Naive thymus-derived CD4-positive, alpha-beta T cell (primary cell): ENCODE measurements at regions not wholly inside any gene's neighbourhood (a gene's known extent, or its start where the extent isn't known, plus 50 kb on each side); places are given as distances from the start of the nearest gene placed in this dataset.

Source experiments
- ATAC-seq: fragments of 150-1000 bp; cut with Tn5 transposase; 2 replicates; pipeline ENCODE4 v1.10.0; 2021; ENCODE audit warnings: mild to moderate bottlenecking, moderate library complexity
- CTCF ChIA-PET: fragments of 350-600 bp; sonication (Branson Sonifier 250); formaldehyde crosslinking; loops from one replicate; lab custom pipeline; 2021; ENCODE audit warnings: antibody characterized with exemption; lab: Charles Lee
- POLR2A ChIA-PET: fragments of 350-600 bp; sonication (Branson Sonifier 250); formaldehyde crosslinking; loops from one replicate; lab custom pipeline; 2021; ENCODE audit warnings: antibody characterized with exemption, inconsistent platforms; lab: Charles Lee
- DNase-seq, 9 donors: peaks; one replicate each; pipeline versions ENCODE4 v3.0.0 to v3.0.0-alpha.2; 2020 to 2022; ENCODE audit warnings: mixed read lengths in 1 of 9
- H3K27ac ChIP-seq: one replicate; pipeline ENCODE4 v1.7.0; 2013; ENCODE audit warnings: mild to moderate bottlenecking, low read depth, low read length, moderate library complexity
- H3K27me3 ChIP-seq, 2 donors: one replicate each; pipeline ENCODE4 v1.7.0; 2013; ENCODE audit warnings: low read length in 2 of 2, mild to moderate bottlenecking in 2 of 2, moderate library complexity in 2 of 2; ENCODE audit not compliant: control insufficient read depth in 2 of 2, insufficient read depth in 2 of 2
- H3K36me3 ChIP-seq, 3 experiments: 1 replicate in 2 of 3; 2 replicates in 1 of 3; pipeline ENCODE4 v1.7.0; 2013; ENCODE audit warnings: low read length in 3 of 3, mild to moderate bottlenecking in 3 of 3, moderate library complexity in 1 of 3; ENCODE audit not compliant: insufficient read depth in 3 of 3, control insufficient read depth in 2 of 3
- H3K4me1 ChIP-seq, 2 donors: one replicate each; pipeline ENCODE4 v1.7.0; 2013; ENCODE audit warnings: low read length in 2 of 2, mild to moderate bottlenecking in 2 of 2, moderate library complexity in 1 of 2; ENCODE audit not compliant: control insufficient read depth in 2 of 2, insufficient read depth in 2 of 2
- H3K4me3 ChIP-seq: 2 replicates; pipeline ENCODE4 v1.7.0; 2013; ENCODE audit warnings: mild to moderate bottlenecking, low read length
- H3K9me3 ChIP-seq, 3 experiments: 1 replicate in 2 of 3; 2 replicates in 1 of 3; pipeline ENCODE4 v1.7.0; 2013; ENCODE audit warnings: low read length in 3 of 3; ENCODE audit not compliant: control insufficient read depth in 2 of 3
- H3K27ac Mint-ChIP-seq, 9 donors: one replicate each; pipeline ENCODE4 v1.8.0; 2020 to 2022; ENCODE audit warnings: mixed read lengths in 9 of 9, mild to moderate bottlenecking in 8 of 9, moderate library complexity in 5 of 9, inconsistent platforms in 2 of 9
- H3K27me3 Mint-ChIP-seq, 5 donors: one replicate each; pipeline ENCODE4 v1.8.0; 2021 to 2022; ENCODE audit warnings: mixed read lengths in 5 of 5, mild to moderate bottlenecking in 1 of 5
- H3K36me3 Mint-ChIP-seq, 5 donors: one replicate each; pipeline ENCODE4 v1.8.0; 2020 to 2022; ENCODE audit warnings: mixed read lengths in 5 of 5, mild to moderate bottlenecking in 3 of 5, inconsistent platforms in 1 of 5
- H3K4me1 Mint-ChIP-seq, 7 donors: one replicate each; pipeline ENCODE4 v1.8.0; 2020 to 2022; ENCODE audit warnings: mixed read lengths in 7 of 7, mild to moderate bottlenecking in 3 of 7, inconsistent platforms in 1 of 7
- H3K4me3 Mint-ChIP-seq, 10 donors: one replicate each; pipeline ENCODE4 v1.8.0; 2020 to 2022; ENCODE audit warnings: mild to moderate bottlenecking in 10 of 10, mixed read lengths in 10 of 10, moderate library complexity in 6 of 10, inconsistent platforms in 2 of 10
- H3K9me3 Mint-ChIP-seq, 11 donors: one replicate each; pipeline ENCODE4 v1.8.0; 2020 to 2022; ENCODE audit warnings: mixed read lengths in 11 of 11, mild to moderate bottlenecking in 4 of 11, inconsistent platforms in 1 of 11, moderate library complexity in 1 of 11
- intact Hi-C, 2 donors: fragments of 100-400 bp; cut with micrococcal nuclease; formaldehyde crosslinking; loops; one replicate each; pipeline ENCODE4 v1.15.1; 2023

DNA sequence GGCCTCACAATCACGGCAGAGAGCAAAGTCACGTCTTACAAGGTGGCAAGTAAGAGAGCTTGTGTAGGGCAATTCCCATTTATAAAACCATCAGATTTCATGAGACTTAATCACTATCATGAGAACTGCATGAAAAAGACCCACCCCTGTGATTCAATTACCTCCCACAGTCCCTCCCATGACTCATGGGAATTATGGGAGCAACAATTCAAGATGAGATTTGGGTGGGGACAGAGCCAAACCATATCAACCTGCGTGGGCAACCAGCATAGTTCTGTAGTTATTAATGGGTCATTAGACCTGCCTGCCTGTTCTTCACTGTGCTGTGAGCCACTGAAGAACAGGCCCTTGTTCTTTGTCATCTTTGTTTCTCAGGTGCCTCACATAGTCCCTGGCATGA lies 593.7 kb upstream of the BOD1L1 start:
- ATAC-seq (no peak), DNase-seq (no peak)
- H3K27ac ChIP-seq = no peak overlapping the region
- Mint-ChIP-seq H3K4me1 (peaks cover 0 to 2% (median 0%) of the 10 kb centered on the region in 7 donors), H3K36me3 (no peaks in the 10 kb centered on the region), H3K9me3 (peaks cover 0 to 3% (median 0%) of the 10 kb centered on the region in 11 donors), H3K27me3 (peaks cover 0 to 2% (median 0%) of the 10 kb centered on the region in 5 donors), H3K4me3 (no peak overlapping the region), H3K27ac (no peak overlapping the region)
- intact Hi-C loops = no loop called here
- ChIA-PET POLR2A (no interaction called here), CTCF (no interaction called here)
- no peaks in the 10 kb centered on the region for H3K4me1 ChIP-seq
- H3K27me3 ChIP-seq = no peaks in the 10 kb centered on the region
- no peaks in the 10 kb centered on the region for H3K36me3 ChIP-seq
- no peaks in the 10 kb centered on the region for H3K9me3 ChIP-seq
- H3K4me3 ChIP-seq = no peak overlapping the region

DNA sequence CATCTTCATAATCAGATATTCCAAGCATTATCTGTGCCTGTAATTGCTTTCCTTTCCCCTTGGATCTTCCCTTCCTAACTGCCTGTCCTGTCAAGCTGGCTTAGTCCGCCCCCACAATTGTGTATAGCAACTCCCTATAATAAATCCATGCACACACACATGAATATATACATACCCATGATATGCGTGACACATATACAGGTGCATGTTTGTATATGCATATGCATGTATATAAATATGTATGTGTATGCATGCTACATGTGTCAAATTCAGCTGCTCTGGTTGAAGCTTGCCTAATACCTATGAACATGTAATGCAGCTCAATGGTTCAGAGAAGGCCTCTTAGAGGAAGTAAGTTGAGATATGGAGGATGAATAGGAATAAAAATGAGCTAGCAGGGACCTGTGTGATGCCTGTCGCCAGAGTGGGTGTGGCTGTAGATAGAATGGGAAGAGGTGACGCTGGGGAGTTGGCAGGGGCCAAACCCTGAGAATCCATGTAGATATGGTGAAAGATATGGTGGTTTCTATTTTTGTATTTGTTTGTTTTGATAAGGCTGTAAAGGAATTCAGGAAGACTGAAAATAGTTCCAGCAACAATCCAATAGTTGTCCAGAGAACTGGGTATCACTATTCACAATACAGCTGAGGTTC lies 595.0 kb upstream of the BOD1L1 start:
- Mint-ChIP-seq H3K4me1 (peaks cover 0 to 2% (median 0%) of the 10 kb centered on the region in 7 donors), H3K36me3 (no peaks in the 10 kb centered on the region), H3K27me3 (no peaks in the 10 kb centered on the region), H3K9me3 (peaks cover 0 to 2% (median 0%) of the 10 kb centered on the region in 11 donors), H3K27ac (no peak overlapping the region), H3K4me3 (no peak overlapping the region)
- Histone ChIP-seq H3K27ac (no peak overlapping the region), H3K27me3 (no peaks in the 10 kb centered on the region), H3K36me3 (no peaks in the 10 kb centered on the region), H3K9me3 (no peaks in the 10 kb centered on the region), H3K4me3 (no peak overlapping the region), H3K4me1 (no peaks in the 10 kb centered on the region)
- POLR2A ChIA-PET = no interaction called here
- CTCF ChIA-PET = no interaction called here
- DNase-seq = no peak
- no peak for ATAC-seq
- intact Hi-C loops = no loop called here

DNA sequence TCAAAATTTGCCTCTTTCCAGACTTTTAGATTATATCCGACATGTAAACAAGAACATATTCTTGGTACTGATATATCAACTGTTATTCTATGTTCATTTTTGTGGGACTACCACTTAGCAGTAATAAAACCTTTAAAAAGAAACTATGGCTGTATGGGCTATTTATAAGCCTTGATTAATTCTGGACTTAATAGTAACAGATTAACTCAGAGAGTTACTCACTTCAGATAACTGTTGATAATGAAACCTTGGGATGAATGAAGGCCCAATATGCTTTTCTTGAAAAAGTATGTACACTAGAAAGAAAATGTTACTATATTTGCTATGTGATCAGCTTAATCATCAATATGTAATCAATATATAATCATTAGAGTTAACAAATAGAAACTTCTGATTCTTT lies 595.9 kb upstream of the BOD1L1 start:
- intact Hi-C loops = no loop called here
- Histone ChIP-seq H3K4me3 (no peak overlapping the region), H3K4me1 (no peaks in the 10 kb centered on the region), H3K36me3 (no peaks in the 10 kb centered on the region), H3K9me3 (no peaks in the 10 kb centered on the region), H3K27ac (no peak overlapping the region), H3K27me3 (no peaks in the 10 kb centered on the region)
- ChIA-PET POLR2A (no interaction called here), CTCF (no interaction called here)
- DNase-seq = no peak
- Mint-ChIP-seq H3K27me3 (no peaks in the 10 kb centered on the region), H3K9me3 (peaks cover 0 to 2% (median 0%) of the 10 kb centered on the region in 11 donors), H3K4me3 (no peak overlapping the region), H3K36me3 (no peaks in the 10 kb centered on the region), H3K4me1 (peaks cover 0 to 2% (median 0%) of the 10 kb centered on the region in 7 donors), H3K27ac (no peak overlapping the region)
- no peak for ATAC-seq

DNA sequence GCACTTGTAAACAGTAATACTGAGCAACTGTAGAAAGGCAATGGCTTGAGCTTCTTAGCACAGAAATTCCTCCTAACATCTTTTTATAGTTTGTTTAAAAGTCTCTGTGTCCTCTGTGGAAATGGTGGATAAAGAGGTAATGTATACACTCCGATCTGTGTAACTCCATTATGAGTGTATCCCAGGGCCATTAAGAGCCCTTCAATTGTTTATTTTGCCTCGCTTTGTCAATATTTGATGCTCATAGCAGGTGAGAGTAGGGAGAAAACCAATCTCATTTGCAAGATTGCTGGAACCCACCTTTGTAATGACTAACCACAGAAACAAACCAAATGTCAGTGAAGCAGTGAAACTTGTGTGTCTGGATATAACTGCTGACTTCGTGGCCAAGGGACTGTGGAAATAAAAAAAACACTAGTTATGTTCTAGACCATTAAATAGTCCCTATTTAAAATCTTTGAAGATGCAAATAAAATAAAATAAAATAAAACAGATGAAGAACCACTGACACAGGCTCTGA lies 598.2 kb upstream of the BOD1L1 start:
- Mint-ChIP-seq H3K4me3 (no peak overlapping the region), H3K36me3 (no peaks in the 10 kb centered on the region), H3K4me1 (peaks cover 0 to 2% (median 0%) of the 10 kb centered on the region in 7 donors), H3K27ac (no peak overlapping the region), H3K9me3 (peaks cover 0 to 2% (median 0%) of the 10 kb centered on the region in 11 donors), H3K27me3 (no peaks in the 10 kb centered on the region)
- no peaks in the 10 kb centered on the region for H3K27me3 ChIP-seq
- ChIA-PET CTCF (no interaction called here), POLR2A (no interaction called here)
- no peak overlapping the region for H3K4me3 ChIP-seq
- no peak overlapping the region for H3K27ac ChIP-seq
- intact Hi-C loops = no loop called here
- H3K4me1 ChIP-seq = no peaks in the 10 kb centered on the region
- ATAC-seq = no peak
- no peaks in the 10 kb centered on the region for H3K36me3 ChIP-seq
- DNase-seq = no peak
- H3K9me3 ChIP-seq = no peaks in the 10 kb centered on the region

DNA sequence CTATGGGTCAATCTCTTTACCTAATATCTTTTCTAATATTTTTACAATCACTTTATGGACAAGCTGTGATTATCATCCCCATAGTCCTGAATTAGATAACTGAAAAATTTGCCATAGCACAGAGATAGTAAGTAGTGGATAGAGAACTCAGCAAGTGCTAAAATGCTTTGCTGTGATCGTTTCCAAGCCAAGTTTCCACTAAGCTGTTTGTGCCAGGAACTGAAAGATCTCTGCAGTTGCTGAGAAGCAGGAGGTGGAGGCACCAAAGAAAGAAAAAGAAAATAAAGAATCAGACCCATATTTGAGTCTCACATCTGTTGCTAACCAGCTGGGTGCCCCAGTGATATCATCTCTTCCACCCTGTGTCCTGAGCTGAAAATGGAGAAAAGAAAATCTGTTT lies 605.6 kb upstream of the BOD1L1 start:
- H3K27me3 Mint-ChIP-seq = peaks cover 0 to 8% (median 4%) of the 10 kb centered on the region in 5 donors
- CTCF ChIA-PET = no interaction called here

DNA sequence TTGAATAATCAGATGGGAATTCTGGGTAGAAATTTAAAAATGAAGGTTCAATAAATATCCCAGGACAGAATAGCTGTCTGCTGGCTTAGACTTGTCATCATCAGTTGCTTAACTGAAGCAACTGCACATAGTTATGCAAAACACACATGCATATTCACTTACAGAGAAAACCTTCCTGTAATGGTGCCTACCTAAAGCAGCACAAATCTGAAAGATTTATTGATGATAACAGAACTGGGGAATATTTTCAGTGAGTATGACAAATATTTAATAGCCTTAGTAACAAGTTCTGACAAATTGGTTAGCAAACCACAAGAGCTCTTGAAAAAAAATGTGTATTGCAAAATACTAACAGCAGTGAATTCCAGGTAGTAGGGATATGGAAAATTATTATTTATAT lies 606.8 kb upstream of the BOD1L1 start:
- CTCF ChIA-PET = interaction anchor here (0.6 kb wide), 1 partner anchor 274 kb away, joined by 3 read pairs; no protein-coding TSS in a partner anchor
- intact Hi-C loops = no loop called here
- H3K36me3 Mint-ChIP-seq = no peaks in the 10 kb centered on the region

More for the DNA sequence above, 605.6 kb upstream of the BOD1L1 start:
- no peaks in the 10 kb centered on the region for H3K36me3 ChIP-seq
- no peaks in the 10 kb centered on the region for H3K27me3 ChIP-seq
- intact Hi-C loops = no loop called here
- H3K4me1 ChIP-seq = no peaks in the 10 kb centered on the region
- no peak overlapping the region for H3K27ac ChIP-seq
- Mint-ChIP-seq H3K4me3 (no peak overlapping the region), H3K27ac (no peak overlapping the region), H3K4me1 (no peaks in the 10 kb centered on the region), H3K36me3 (no peaks in the 10 kb centered on the region), H3K9me3 (peaks cover 0 to 2% (median 0%) of the 10 kb centered on the region in 11 donors)
- H3K9me3 ChIP-seq = no peaks in the 10 kb centered on the region
- no peak overlapping the region for H3K4me3 ChIP-seq
- ATAC-seq = no peak
- no peak for DNase-seq
- POLR2A ChIA-PET = no interaction called here

DNA sequence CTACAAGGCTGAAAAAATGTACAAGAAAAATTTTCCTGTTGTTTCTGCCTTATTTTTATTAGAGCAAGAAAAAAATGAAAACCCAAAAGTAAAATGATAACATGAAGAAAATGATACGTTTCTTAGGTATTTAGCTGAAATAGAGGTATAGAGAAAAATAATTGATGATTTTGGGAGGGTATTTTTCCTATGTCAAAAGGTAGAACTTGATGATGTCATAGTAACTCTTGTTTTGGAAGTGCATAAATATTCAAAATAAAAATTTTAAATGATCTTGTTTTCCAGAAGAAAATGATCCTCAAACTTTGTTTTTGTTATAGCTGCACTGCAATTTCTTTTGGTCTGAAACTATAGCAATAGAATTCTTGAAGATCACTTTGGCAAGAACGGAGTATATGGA lies 608.8 kb upstream of the BOD1L1 start:
- POLR2A ChIA-PET = no interaction called here
- H3K4me1 Mint-ChIP-seq = no peaks in the 10 kb centered on the region

More for the DNA sequence above, 606.8 kb upstream of the BOD1L1 start:
- H3K4me3 ChIP-seq = no peak overlapping the region
- no peaks in the 10 kb centered on the region for H3K4me1 ChIP-seq
- no peaks in the 10 kb centered on the region for H3K27me3 ChIP-seq
- Mint-ChIP-seq H3K4me1 (no peaks in the 10 kb centered on the region), H3K4me3 (no peak overlapping the region), H3K9me3 (no peaks in the 10 kb centered on the region), H3K27me3 (peaks cover 0 to 8% (median 4%) of the 10 kb centered on the region in 5 donors), H3K27ac (no peak overlapping the region)
- no peak overlapping the region for H3K27ac ChIP-seq
- no peak for DNase-seq
- no peaks in the 10 kb centered on the region for H3K9me3 ChIP-seq
- ATAC-seq = no peak
- POLR2A ChIA-PET = no interaction called here
- no peaks in the 10 kb centered on the region for H3K36me3 ChIP-seq

More for the DNA sequence above, 608.8 kb upstream of the BOD1L1 start:
- peaks cover 0 to 5% (median 0%) of the 10 kb centered on the region in 11 donors for H3K9me3 Mint-ChIP-seq
- H3K36me3 Mint-ChIP-seq = no peaks in the 10 kb centered on the region
- H3K27me3 Mint-ChIP-seq = peaks cover 0 to 8% (median 6%) of the 10 kb centered on the region in 5 donors
- no peak overlapping the region for H3K4me3 Mint-ChIP-seq
- no peaks in the 10 kb centered on the region for H3K27me3 ChIP-seq
- DNase-seq (no peak), ATAC-seq (no peak)
- no peak overlapping the region for H3K27ac ChIP-seq
- no peaks in the 10 kb centered on the region for H3K4me1 ChIP-seq
- no peaks in the 10 kb centered on the region for H3K9me3 ChIP-seq
- CTCF ChIA-PET = no interaction called here
- intact Hi-C loops = no loop called here
- no peaks in the 10 kb centered on the region for H3K36me3 ChIP-seq
- H3K27ac Mint-ChIP-seq = no peak overlapping the region
- H3K4me3 ChIP-seq = no peak overlapping the region
